ENCODE measurements at regions not wholly inside any gene's neighbourhood (a gene's known extent, or its start where the extent isn't known, plus 50 kb on each side); places are given as distances from the start of the nearest gene placed in this dataset.

DNA sequence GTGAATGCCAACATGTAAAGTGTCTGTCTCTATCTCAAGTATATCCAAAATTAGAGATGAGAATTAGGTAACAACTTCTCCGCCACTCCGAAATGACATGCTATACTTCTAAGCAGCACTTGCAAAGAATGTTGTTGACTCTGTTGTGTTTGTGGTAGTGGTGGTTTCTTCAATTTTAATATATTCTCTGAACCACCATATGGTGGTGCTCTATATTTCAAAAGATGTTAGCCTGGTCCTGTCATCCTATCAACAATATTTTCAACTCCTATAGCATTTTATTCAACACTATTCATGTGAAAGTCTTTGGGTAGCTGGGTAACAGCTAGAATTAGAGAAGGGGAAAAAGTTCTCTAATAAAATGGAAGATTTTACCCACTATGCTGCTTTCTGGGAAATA is 1622.8 kb upstream of the IGFBP7 start:
- TF ChIP-seq, protein P1, sequence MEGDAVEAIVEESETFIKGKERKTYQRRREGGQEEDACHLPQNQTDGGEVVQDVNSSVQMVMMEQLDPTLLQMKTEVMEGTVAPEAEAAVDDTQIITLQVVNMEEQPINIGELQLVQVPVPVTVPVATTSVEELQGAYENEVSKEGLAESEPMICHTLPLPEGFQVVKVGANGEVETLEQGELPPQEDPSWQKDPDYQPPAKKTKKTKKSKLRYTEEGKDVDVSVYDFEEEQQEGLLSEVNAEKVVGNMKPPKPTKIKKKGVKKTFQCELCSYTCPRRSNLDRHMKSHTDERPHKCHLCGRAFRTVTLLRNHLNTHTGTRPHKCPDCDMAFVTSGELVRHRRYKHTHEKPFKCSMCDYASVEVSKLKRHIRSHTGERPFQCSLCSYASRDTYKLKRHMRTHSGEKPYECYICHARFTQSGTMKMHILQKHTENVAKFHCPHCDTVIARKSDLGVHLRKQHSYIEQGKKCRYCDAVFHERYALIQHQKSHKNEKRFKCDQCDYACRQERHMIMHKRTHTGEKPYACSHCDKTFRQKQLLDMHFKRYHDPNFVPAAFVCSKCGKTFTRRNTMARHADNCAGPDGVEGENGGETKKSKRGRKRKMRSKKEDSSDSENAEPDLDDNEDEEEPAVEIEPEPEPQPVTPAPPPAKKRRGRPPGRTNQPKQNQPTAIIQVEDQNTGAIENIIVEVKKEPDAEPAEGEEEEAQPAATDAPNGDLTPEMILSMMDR (IDR thresholded peaks at IDR 0.05; ENCODE audit: low read depth, low read length): no peak
- no peak for DNase-seq (ENCODE audit: low read depth in 2 of 2)
- no peak overlapping the region for H3K4me3 ChIP-seq (replicated peaks in 1 of 2; ENCODE audit: low read depth in 2 of 2, low read length in 2 of 2)

DNA sequence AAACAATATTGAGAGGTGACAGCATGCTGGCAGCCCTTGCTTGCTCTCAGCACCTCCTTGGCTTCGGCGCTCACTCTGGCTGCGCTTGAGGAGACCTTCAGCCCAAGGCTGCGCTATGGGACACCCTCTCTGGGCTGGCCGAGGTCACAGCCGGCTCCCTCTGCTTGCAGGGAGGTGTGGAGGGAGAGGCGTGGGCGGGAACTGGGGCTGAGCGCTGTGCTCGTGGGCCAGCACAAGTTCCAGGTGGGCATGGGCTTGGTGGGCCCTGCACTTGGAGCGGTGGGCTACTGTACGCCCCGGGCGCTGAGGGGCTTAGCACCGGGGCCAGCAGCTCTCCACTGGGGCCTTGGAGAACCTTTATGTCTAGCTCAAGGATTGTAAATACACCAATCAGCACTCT is 1613.8 kb upstream of the IGFBP7 start:
- H3K4me3 ChIP-seq (replicated peaks in 1 of 2; ENCODE audit: low read depth in 2 of 2, low read length in 2 of 2): no peak overlapping the region
- no peak for DNase-seq (ENCODE audit: low read depth in 2 of 2)

DNA sequence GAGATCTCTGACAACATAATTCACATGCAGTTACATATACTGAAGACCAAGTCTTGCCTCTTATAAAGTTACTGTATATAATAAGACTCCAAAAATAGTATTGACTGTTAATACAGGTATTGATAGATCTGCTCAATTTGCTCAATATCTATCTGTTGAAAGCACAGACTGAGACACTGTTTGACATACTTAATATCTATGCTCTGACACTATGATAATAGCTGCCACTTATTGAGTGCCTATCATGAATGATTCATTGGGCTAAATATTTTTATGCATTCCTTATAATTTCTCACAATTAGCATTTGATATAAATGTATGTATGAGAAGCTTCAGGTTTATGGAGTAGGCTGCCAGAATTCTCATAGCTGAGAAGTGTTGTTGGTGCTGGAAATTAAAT is 1600.9 kb upstream of the IGFBP7 start:
- no peak overlapping the region for H3K4me3 ChIP-seq (replicated peaks in 1 of 2; ENCODE audit: low read depth in 2 of 2, low read length in 2 of 2)
- TF ChIP-seq, protein P1 (IDR thresholded peaks at IDR 0.05; ENCODE audit: low read depth, low read length): no peak
- no peak for DNase-seq (ENCODE audit: low read depth in 2 of 2)

More for the DNA sequence above, 1613.8 kb upstream of the IGFBP7 start:
- TF ChIP-seq, protein P1 (IDR thresholded peaks at IDR 0.05; ENCODE audit: low read depth, low read length): no peak

- no peak overlapping the region for H3K4me3 ChIP-seq (replicated peaks in 1 of 2; ENCODE audit: low read depth in 2 of 2, low read length in 2 of 2)
- TF ChIP-seq, protein P1 (IDR thresholded peaks at IDR 0.05; ENCODE audit: low read depth, low read length): no peak
- no peak for DNase-seq (ENCODE audit: low read depth in 2 of 2)
Observed at GRCh38 chr4:58688568-58688967, 1578.4 kb upstream of the IGFBP7 start.

- H3K4me3 ChIP-seq (replicated peaks in 1 of 2; ENCODE audit: low read depth in 2 of 2, low read length in 2 of 2): no peak overlapping the region
- TF ChIP-seq, protein P1 (IDR thresholded peaks at IDR 0.05; ENCODE audit: low read depth, low read length): no peak
Observed at GRCh38 chr4:58679886-58680285, 1569.7 kb upstream of the IGFBP7 start.

GRCh38 chr4:58679051-58679450 is 1568.9 kb upstream of the IGFBP7 start:
- no peak for DNase-seq (ENCODE audit: low read depth in 2 of 2)
- TF ChIP-seq, protein P1 (IDR thresholded peaks at IDR 0.05; ENCODE audit: low read depth, low read length): no peak

More at GRCh38 chr4:58679886-58680285, 1569.7 kb upstream of the IGFBP7 start:
- no peak for DNase-seq (ENCODE audit: low read depth in 2 of 2)

GRCh38 chr4:58669783-58670182 is 1559.6 kb upstream of the IGFBP7 start:
- DNase-seq (ENCODE audit: low read depth in 2 of 2): no peak
- H3K4me3 ChIP-seq (replicated peaks in 1 of 2; ENCODE audit: low read depth in 2 of 2, low read length in 2 of 2): no peak overlapping the region
- TF ChIP-seq, protein P1 (IDR thresholded peaks at IDR 0.05; ENCODE audit: low read depth, low read length): no peak

More at GRCh38 chr4:58679051-58679450, 1568.9 kb upstream of the IGFBP7 start:
- no peak overlapping the region for H3K4me3 ChIP-seq (replicated peaks in 1 of 2; ENCODE audit: low read depth in 2 of 2, low read length in 2 of 2)

All from cardiac fibroblast (primary cell).